ENCODE measurements at regions not wholly inside any gene's neighbourhood (a gene's known extent, or its start where the extent isn't known, plus 50 kb on each side); places are given as distances from the start of the nearest gene placed in this dataset.

DNA sequence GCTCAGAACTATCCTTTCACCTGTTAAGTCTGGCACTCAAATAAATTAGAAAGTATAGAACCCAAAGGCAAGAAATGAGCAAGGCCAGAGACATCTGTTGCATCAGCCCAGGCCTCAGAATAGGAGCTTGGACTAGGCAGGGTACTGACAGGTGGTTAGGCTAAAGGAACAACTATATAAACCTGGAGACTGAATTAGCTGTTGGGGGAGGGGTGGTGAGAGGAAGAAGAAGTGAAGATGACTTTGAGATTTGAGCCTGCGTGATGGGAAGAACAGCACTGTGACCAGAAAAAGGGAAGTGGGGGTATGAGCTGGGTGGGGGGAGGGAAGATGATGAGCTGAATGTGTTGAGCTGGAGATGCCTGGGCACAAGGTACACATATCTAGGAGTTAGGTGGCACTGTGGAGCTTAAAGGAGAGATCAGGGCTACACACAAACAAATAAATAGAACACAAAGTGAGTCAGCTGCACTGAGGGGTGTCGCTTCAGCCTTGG is 244.7 kb downstream of the PTEN start:
- DNase-seq (ENCODE audit: low read depth in 2 of 2) = no peak

DNA sequence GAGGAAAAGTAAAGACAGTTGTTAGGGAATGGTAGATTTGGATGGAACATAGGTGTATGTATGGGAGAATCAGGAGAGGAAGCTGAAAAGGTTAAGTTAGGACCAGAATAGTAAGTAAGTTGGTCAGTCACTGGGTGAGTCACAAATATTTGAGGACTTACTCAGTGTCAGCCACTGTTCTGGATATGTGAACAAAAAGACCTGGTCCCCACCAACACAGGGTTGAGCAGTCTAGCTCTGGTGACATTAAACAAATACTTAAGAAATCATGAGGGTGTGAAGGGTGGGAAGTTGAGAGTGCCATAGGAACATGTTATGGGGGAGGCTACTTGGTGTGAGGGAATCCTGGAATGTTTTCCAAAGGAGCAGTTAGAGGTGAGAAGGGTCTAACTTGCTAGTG is 246.9 kb downstream of the PTEN start:
- DNase-seq (ENCODE audit: low read depth in 2 of 2) = no peak

DNA sequence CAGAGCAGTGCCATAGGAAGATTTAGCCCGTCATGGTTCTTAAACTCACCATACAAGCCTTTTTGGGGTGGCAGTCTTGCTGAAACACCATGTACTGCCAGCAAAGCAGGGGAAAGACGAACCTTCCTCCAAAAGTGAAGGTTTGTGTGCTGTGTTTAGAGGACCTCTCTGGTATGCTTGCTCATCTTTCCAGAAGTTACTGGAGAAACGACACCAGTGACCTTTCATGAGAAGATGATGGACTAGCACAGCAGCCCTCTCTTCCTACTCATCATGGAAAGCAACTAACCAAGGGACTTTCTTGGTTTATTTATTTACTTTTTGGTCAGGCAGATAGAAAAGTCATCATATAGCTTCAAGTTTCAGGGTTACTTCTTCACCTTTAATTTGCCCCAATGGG is 247.4 kb downstream of the PTEN start:
- DNase-seq (ENCODE audit: low read depth in 2 of 2) = no peak

DNA sequence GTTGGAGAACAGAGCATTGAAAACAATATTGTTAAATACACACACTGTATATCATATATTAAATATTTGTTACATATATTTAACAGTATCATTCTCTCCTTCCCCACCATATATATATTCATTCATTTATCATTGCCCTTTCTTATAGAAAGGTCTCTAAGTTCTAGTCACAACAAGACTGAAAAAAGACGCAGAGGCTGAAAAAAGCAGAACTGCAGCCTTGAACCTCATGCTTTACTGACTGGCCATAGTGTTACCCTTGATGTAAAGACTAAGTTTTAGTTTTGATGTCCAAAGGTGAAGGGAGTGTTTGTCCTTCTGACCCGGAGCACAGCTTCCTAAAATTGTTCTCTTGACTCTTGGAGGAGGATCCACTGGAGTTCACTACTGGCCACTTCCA is 247.9 kb downstream of the PTEN start:
- DNase-seq (ENCODE audit: low read depth in 2 of 2) = no peak

DNA sequence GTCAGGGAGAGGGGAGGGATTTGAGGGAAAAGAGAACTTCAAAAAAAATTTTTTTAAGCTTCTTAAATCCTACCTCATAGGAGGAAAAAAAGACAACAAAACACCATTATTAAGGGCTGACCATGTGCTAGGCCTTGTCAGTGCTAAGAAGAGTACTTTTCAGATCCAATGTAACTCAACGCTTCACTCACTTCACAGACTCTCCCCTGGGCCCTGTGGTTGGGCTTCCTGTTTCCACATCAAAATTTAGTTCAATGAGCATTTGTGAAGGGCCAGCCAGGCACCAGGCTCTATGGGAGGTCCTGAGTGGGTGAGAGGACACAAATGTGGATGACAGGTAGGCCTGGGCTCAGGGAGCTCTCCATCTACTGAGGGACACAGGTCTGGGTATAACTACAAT is 249.8 kb downstream of the PTEN start:
- DNase-seq (ENCODE audit: low read depth in 2 of 2) = no peak

DNA sequence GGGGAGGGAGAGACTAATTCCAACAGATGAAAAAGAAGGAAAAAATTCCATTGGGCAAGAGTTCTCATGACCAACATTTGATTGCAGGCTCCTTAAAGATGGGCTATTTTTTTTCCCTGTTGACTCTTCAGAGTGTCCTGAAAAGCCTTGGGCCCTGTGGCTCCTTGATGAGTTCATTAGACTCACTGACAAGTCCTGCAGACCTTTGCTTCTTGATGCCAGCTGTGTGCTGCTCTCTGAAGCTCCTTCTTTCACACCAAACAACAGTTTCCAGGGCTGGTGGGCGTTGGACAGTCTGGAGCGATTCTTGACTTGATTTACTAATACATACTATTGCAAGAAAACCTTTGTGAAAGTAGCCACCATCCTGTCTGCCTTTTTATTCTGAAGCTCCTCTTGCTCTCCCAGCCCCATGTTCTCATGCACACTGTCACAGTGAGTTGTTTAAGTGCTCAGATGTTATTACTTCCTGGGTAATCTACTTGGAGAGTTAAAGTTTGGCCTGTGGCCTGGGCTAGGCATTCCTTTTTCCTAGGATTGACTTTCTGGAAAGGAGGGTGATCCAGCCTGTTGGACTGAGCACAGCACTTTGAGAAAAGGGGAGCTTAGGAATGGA is 250.3 kb downstream of the PTEN start:
- DNase-seq (ENCODE audit: low read depth in 2 of 2) = no peak

DNA sequence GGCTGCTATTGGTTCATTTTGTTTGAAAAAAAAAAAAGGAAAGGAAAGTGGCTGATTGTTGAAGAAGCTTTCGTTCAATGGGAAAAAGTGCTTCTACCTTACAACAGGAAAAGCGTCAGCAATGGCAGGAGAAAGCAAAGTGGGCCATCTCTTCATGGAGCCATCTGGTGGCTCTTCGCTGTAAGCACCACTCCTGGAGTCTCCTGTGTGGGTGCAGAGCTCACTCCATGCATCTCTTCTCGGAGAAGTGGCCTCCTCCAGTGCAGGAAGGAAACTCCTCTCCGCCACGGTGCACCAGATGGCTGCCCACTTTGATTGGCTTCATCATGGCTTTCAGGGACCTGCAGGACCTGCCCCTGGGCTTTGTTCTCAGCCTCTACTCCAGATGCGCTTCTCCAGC is 250.9 kb downstream of the PTEN start:
- DNase-seq (ENCODE audit: low read depth in 2 of 2) = no peak

DNA sequence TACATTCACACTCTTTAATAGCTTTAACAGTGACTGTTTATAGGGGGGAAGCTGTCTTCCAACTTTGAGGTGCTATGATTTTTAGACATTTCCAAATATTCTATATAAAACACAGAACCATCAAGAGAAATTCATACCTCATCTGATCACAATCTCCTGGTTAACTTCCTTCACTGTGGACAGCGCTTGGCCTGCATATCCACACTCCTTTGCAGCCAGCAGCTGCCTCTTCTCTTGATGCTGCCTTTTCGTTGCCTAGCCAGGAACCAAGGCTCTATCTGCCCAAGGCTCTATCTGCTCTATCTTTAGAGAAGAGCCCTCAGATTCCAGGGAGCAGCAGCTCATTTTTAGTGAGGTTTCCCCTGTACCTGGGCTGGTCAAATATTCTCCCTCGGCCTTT is 252.0 kb downstream of the PTEN start:
- no peak for DNase-seq (ENCODE audit: low read depth in 2 of 2)

DNA sequence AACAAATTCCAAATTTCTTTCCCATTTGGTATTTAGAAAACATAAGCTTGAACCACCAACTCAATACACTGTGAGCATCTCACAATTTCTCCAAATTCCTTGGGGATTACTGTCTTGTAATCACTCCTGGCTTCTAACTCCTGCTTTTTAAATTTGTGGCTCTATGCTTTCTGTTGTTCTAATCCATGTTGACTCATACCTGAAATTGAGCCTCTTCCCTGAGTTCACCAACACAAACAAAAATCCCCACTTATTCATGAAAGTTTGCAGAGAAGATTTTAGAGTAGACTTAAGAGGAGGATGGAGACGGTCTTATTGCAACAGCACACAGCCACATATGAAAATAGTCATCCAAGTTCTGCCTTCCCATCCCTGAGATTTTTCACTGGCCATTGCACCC is 252.5 kb downstream of the PTEN start:
- DNase-seq (ENCODE audit: low read depth in 2 of 2) = no peak

DNA sequence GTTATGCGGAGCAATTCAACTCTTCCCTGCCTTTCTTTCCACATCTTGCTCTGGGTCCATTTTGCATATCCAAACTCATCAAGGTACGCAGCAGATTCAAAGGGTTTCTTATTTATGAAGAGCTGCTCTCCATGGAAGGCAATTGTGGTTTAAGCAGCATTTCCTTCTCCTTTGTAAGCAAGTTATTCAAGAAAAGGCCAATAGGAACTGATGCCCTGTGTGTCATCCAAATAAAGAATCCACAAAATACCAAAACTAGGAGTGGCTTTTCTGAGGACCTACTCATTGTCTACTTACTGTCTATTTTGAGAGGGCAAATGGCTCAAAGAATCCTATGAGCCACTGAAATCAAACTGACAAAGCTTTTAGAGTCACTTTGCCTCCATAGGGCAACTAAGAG is 253.1 kb downstream of the PTEN start:
- no peak for DNase-seq (ENCODE audit: low read depth in 2 of 2)

DNA sequence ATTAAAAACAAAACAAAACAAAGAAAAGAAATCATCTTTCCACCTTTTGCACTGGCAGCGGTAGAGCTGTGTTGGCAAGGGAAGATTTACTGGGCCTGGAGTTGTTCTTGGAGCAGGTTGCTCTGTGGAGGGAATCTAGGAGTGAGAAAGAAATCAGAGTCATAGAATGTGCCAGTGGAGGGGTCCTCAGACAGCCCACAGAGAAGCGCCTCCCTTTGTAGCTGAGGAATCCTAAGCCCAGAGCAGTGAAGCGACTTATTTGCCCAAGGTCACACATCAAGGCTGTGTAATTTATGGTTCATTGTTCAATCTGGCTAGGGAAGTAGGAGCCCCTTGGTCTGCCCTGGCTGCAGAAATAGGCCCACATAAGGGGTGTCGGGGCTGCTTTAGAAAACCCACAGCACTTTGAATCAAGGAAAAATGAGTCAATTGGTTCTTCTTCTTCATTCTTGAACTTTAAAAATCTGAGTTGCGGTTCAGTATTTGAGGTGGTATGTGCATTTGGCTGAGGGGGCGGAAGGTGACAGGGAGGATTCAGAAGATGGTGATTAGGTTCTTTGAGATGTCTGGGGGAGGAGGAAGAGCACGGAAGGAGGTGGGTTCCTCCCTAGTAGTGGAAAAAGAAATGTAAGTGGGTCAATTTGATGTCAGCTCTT is 253.7 kb downstream of the PTEN start:
- peak; percentile 20 to 44 for DNase-seq (ENCODE audit: low read depth in 2 of 2)

DNA sequence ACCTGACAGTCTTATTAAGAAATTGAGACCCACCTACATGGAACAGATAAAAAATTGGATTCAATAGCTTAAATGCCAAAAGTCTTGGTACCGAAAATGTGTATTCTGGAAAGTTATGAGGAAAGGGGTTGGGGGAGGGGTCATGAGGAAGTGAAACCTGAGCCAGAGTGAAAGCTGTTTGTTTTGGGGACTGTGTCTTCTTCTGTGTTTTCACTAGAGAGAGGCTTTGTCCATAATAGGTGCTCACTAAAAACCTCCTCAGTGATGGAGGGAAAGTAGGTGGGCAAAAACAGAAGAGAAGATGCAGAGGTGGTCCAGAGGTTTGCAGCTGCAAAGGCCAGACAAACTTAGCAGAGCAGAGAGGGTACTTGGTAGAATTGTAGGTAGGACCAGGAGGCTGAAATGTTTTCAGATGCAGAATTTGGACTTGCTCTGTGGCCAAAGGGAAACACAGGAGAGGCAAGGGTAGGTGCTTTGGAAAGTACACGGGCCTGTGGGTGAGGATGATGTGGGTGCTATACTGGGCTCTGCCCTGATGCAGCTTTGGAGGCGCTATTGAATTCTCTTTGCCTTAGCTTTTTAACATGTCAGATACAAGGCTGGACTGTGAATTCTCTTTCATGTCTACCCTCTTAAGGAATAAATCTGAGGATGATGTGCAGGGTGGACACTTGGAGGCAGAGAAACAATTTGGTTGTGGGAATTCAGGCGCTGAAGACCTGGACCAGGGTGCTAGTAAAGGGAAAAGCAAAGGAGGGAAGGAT is 254.6 kb downstream of the PTEN start:
- no peak for DNase-seq (ENCODE audit: low read depth in 2 of 2)

DNA sequence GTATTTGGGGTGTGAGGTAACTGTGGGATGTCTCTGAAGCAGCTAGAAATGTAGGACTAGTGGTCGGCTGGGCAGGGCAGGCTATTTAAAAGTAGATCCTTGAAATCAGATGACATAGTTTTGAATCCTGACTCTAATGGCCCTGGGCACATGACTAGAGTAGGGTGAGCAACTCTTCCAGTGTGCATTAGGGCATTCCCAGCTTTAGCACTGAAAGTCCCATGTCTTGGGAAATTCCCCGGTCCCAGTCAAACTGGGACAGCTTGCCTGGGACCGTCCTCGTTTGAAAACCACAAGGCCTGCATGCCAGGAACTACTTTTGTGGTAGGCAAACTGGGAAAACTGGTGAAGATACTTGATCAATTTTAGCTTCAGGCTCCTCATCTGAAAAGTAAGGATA is 255.3 kb downstream of the PTEN start:
- no peak for DNase-seq (ENCODE audit: low read depth in 2 of 2)

DNA sequence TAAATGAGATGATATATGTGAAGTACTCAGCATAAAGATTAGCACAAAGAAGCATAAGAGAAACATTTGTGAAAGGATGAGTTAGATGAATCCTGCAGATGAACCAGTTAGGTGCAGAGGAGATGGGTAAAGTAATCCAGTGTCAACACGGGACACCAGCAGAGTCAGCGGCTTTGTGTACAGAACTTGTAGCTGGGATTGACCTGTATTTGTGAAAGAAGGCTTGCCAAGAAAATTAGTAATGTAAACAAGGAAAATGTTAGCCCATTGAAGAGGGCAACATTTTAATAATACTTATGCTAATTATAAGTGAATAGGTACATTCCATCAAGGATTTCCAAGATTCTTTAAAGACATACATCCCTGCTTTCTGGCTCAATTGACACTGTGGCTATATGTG is 255.7 kb downstream of the PTEN start:
- no peak for DNase-seq (ENCODE audit: low read depth in 2 of 2)

DNA sequence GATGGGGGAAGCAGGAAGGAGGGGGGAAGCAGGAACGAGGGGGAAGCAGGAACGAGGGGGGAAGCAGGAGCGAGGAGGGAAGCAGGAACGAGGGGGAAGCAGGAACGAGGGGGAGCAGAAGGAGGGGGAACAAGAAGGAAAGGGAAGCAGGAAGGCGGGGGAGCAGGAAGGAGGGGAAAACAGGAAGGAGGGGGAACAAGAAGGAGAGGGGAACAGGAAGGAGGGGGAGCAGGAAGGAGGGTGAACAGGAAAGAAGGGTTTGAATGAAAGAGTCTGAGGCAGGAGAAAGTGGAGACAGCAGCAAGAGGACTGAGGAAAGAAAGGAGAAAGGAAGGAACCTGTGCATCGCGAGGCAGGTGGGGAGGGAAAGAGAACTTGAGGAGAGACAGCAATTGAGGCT is 256.6 kb downstream of the PTEN start:
- no peak for DNase-seq (ENCODE audit: low read depth in 2 of 2)

DNA sequence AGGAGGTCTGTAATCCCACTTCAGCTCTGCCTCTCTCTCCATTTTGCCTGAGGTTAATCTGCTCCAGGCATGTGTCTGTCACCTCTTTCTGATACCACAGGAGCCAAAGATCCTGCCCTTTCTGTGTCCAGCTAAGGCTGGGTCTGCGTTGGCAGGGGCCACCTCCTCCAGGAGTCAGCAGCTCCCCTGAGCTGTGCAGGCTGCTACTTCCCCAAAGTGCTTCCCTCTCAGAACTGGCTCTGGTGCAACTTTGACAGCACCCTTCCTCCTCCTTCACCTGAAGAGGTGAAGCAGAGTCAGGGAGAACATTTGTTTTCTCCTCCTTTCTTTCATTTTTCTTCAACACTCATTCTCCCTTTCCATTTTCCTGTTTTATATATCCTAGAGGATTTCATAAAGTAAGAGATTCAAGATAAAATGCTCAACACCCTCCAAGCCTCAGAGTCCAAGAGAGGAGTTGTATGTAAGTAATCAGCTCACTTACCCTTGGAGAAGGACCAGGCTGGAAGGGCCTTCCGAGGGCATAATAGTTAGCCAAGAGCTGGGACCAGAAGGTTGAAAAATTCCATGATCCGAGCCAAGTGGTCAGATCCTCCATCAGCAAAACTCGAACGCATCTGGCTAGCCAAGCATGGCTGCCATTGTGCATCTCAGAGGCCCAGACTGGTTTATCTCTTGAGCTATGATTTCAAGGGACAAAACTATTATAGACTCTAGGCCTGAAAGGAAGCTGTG is 257.3 kb downstream of the PTEN start:
- no peak for DNase-seq (ENCODE audit: low read depth in 2 of 2)

DNA sequence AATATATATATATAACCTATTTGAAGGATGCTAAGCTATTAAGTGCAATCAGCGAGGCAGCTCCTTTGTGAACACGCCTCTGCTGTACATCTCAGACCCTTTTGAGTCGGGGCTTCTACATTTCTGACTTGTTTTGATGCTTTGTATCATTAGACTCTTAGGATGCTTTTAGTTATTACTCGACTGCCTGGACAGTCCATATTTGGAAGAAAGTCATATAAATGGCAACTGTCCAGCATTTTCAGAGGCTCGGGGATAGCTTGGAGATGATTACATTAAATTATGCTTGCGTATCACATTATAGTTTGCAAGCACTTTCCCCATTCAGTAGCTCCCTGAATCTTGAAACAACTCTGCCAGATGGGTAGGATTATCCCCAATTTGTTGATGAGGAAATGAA is 257.9 kb downstream of the PTEN start:
- no peak for DNase-seq (ENCODE audit: low read depth in 2 of 2)

DNA sequence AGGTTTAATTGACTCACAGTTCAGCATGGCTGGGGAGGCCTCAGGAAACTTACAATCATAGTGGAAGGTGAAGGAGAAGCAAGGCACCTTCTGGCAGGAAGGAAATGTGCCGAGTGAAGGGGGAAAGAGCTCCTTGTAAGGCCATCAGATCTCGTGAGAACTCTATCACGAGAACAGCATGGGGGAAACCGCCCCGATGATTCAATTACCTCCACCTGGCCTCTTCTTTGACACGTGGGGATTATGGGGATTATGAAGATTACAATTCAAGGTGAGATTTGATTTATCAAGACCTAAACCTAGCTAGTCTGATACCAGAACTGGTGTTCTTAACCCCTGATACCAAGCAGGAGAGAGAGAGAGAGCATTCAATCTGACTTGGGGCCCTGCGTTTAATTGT is 258.7 kb downstream of the PTEN start:
- DNase-seq (ENCODE audit: low read depth in 2 of 2) = no peak

DNA sequence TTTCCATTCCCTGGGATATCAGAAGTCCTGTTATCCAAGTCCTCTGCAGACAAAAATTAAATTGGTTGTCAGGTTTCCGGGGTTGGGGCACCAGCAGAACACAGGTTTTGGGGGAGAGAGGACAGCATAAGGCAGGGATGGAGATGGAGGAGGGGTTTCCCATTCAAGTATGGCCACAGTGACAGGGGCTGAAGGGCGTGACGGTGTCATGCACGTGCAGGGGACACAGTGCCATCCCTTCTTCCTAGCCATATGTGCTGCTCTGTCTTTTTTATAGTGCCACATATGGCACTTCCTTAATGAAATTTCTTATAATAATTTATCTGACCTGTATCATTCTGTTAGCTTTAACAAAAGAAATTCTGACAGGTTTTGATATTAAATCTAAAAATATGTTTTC is 259.2 kb downstream of the PTEN start:
- DNase-seq (ENCODE audit: low read depth in 2 of 2) = no peak

DNA sequence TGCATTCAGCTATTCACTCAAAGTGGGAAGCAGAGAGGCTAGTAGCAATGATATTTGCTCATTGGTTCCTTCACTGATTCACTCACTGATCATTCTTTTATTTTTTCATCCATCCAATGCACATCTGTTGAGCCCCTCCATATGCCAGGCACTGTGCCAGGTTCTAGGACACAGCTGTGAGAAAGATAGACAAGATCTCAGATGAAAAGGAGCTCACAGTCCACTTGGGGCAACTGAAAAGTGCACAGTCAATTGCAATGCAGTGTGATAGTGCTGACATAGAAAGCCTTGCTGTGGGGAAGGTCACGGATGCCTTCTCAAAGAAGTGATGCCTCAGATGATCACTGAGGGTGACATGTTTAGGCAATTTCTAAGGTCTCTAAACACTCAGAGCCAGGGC is 262.3 kb downstream of the PTEN start:
- DNase-seq (ENCODE audit: low read depth in 2 of 2) = no peak

DNA sequence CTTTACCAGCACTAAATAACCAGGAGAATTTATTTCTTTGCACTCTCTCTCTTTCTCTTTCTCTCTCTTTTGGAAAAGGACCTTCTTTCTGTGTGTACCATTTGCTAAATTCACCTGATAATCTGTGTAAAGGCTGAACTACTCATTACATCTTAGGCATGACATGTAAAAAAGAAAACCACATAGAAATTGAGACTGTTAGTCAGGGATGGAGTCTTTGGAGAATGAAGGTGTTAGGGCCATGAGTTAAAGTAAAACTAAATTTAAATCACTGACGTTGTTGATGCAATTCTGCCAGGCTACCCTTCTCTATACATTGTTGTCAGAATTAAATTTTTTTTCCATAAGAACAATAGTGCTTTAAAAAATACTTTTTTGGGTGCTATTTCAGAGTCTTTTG is 263.3 kb downstream of the PTEN start:
- no peak for DNase-seq (ENCODE audit: low read depth in 2 of 2)

DNA sequence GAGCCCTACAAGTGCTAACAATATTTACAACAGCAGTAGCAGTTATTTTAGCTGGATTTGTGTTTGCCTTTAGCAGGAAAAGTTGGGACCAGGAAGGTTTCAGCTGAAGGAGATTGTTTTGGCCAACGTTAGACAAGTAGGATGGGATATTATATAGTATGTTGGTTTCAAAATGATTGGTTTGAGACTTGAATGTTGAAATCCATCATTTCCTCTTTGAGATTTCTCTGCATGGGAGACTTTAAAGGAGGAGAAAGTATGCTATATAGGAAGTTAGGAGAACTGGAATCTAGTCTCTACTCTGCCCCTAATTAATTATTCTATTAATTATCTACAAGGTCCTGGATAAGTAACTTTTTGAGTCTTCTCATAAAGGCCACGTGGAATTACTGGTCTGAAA is 263.8 kb downstream of the PTEN start:
- DNase-seq (ENCODE audit: low read depth in 2 of 2) = no peak

DNA sequence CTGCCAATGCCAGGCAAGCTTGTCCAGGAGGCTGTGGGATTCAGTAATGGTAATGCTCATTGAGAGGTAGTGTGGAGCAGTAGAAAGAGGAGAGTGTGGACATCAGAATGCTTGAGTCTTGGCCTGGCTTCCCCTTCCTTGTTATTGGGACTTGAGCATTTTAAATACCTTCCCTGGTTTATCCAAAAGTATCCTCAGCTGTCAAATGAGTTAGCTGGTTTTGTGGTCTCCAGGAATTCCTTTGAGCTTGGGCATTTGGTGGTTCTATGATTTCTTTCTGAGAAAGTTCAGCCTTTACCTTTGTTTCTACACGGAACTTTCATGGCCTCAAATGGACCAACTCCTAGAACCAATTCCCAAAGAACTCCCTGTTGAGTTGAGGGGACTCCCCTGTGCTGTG is 264.3 kb downstream of the PTEN start:
- DNase-seq (ENCODE audit: low read depth in 2 of 2) = no peak
